Kidney glomerular epithelial cell (primary cell): ENCODE measurements at regions not wholly inside any gene's neighbourhood (a gene's known extent, or its start where the extent isn't known, plus 50 kb on each side); places are given as distances from the start of the nearest gene placed in this dataset.

ENCODE experiments used
- DNase-seq: peaks from one replicate; lab custom pipeline; 2025; lab: John Stamatoyannopoulos, UW

GRCh38 chr22:47394504-47395440, 632.3 kb downstream of the TBC1D22A start:
- DNase-seq = no peak

GRCh38 chr22:47393191-47393590, 630.7 kb downstream of the TBC1D22A start:
- no peak for DNase-seq

GRCh38 chr22:47392729-47393128, 630.3 kb downstream of the TBC1D22A start:
- no peak for DNase-seq

GRCh38 chr22:47392054-47392347, 629.6 kb downstream of the TBC1D22A start:
- DNase-seq = no peak

GRCh38 chr22:47391169-47392053, 629.0 kb downstream of the TBC1D22A start:
- no peak for DNase-seq

GRCh38 chr22:47390026-47390970, 627.8 kb downstream of the TBC1D22A start:
- no peak for DNase-seq

- DNase-seq = no peak
These were observed 626.8 kb downstream of the TBC1D22A start for GRCh38 chr22:47389201-47389600.

- DNase-seq = no peak
These were observed 626.3 kb downstream of the TBC1D22A start for GRCh38 chr22:47388778-47389177.

GRCh38 chr22:47388331-47388730, 625.9 kb downstream of the TBC1D22A start:
- DNase-seq = no peak

- DNase-seq = no peak
These were observed 624.5 kb downstream of the TBC1D22A start for GRCh38 chr22:47386812-47387510.

- no peak for DNase-seq
These were observed 622.5 kb downstream of the TBC1D22A start for GRCh38 chr22:47384977-47385376.

- no peak for DNase-seq
These were observed 619.9 kb downstream of the TBC1D22A start for GRCh38 chr22:47382164-47382890.

- no peak for DNase-seq
These were observed 618.8 kb downstream of the TBC1D22A start for GRCh38 chr22:47381240-47381639.

- DNase-seq = no peak
These were observed 618.2 kb downstream of the TBC1D22A start for GRCh38 chr22:47380692-47381091.

- no peak for DNase-seq
These were observed 616.6 kb downstream of the TBC1D22A start for GRCh38 chr22:47379037-47379436.

- DNase-seq = no peak
These were observed 615.6 kb downstream of the TBC1D22A start for GRCh38 chr22:47377926-47378560.

GRCh38 chr22:47376901-47377505, 614.6 kb downstream of the TBC1D22A start:
- DNase-seq = no peak

GRCh38 chr22:47376322-47376700, 613.9 kb downstream of the TBC1D22A start:
- no peak for DNase-seq

GRCh38 chr22:47375621-47376321, 613.3 kb downstream of the TBC1D22A start:
- DNase-seq = no peak
